H1 (cell line): ENCODE measurements at regions not wholly inside any gene's neighbourhood (a gene's known extent, or its start where the extent isn't known, plus 50 kb on each side); places are given as distances from the start of the nearest gene placed in this dataset.

ENCODE experiments used
- CTBP2 ChIP-seq: IDR thresholded peaks from 2 replicates; pipeline ENCODE4 v1.7.0; 2011; ENCODE audit warnings: borderline replicate concordance, mild to moderate bottlenecking, moderate library complexity, mixed read lengths, low read length; ENCODE audit not compliant: insufficient read depth, insufficient read length
- FOSL1 ChIP-seq: IDR thresholded peaks from 2 replicates; pipeline ENCODE4 v1.6.1; 2011; ENCODE audit warnings: mild to moderate bottlenecking, low read depth, low read length, moderate library complexity; ENCODE audit not compliant: insufficient read depth
- JUN ChIP-seq: IDR thresholded peaks from 2 replicates; pipeline ENCODE4 v1.6.1; 2011; ENCODE audit warnings: low read depth, mild to moderate bottlenecking, improper control_type of control experiment, low read length
- JUND ChIP-seq: IDR thresholded peaks from 2 replicates; pipeline ENCODE4 v1.6.1; 2011; ENCODE audit warnings: mild to moderate bottlenecking, improper control_type of control experiment, low read length
- KDM4A ChIP-seq: IDR thresholded peaks from one replicate; pipeline ENCODE4 v1.7.1; 2012; ENCODE audit warnings: low read depth, mild to moderate bottlenecking, moderate library complexity, low read length, inconsistent platforms; ENCODE audit not compliant: severe bottlenecking
- NRF1 ChIP-seq: IDR thresholded peaks from 2 replicates; pipeline ENCODE4 v1.6.1; 2011; ENCODE audit warnings: mild to moderate bottlenecking, low read depth, low read length, improper control_type of control experiment
- RFX5 ChIP-seq: IDR thresholded peaks from 2 replicates; pipeline ENCODE4 v1.6.1; 2011; ENCODE audit warnings: low read depth, low read length, improper control_type of control experiment, borderline replicate concordance
- ZNF274 ChIP-seq: IDR thresholded peaks from 2 replicates; pipeline ENCODE4 v1.7.0; 2012; ENCODE audit warnings: low read length, borderline replicate concordance; ENCODE audit errors: extremely low read depth

DNA sequence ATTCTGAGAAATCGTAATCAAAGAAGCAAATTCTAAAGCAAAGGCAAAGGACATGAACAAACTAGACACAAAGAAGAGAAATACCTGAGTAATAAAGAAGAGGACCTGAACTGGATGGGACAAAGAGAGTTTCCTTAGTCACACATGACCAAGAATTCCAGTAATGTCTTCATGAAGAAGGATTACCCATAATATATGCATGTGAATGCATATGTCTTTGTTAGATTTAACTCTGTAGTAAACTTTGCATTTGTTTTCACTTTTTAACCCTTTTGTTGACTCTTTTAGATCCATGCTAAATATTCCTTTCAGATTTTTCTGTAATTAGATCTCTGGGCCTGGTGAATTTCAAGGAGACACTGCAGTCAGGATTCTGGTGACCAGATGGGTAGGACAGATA lies 279.8 kb downstream of the ARRDC4 start (continued):
- TF ChIP-seq RFX5 (no peak), JUND (no peak), ZNF274 (no peak), NRF1 (no peak), FOSL1 (no peak), CTBP2 (no peak), KDM4A (no peak), JUN (no peak)
- TF ChIP-seq, all 59 proteins: peak for 0
